ENCODE measurements at regions not wholly inside any gene's neighbourhood (a gene's known extent, or its start where the extent isn't known, plus 50 kb on each side); places are given as distances from the start of the nearest gene placed in this dataset.

- Histone ChIP-seq H3K9me3 (ENCODE audit: low read depth) (no peaks in the 10 kb centered on the region), H3K4me3 (no peak overlapping the region), H3K27me3 (no peaks in the 10 kb centered on the region), H3K36me3 (no peaks in the 10 kb centered on the region), H3K4me1 (ENCODE audit: low read depth) (no peaks in the 10 kb centered on the region), H3K27ac (no peak overlapping the region)
- DNase-seq (ENCODE audit: low read depth in 1 of 2, low spot score in 1 of 2), result no peak
- no peak for TF ChIP-seq CTCF (IDR thresholded peaks at IDR 0.05; ENCODE audit: low read depth, low read length)
Observed at GRCh38 chr1:68585351-68585750, 88.5 kb upstream of the DEPDC1 start.

GRCh38 chr1:68586766-68587165 is 89.9 kb upstream of the DEPDC1 start:
- Histone ChIP-seq H3K27me3 (no peaks in the 10 kb centered on the region), H3K27ac (no peak overlapping the region), H3K4me3 (no peak overlapping the region), H3K4me1 (ENCODE audit: low read depth) (no peaks in the 10 kb centered on the region), H3K9me3 (ENCODE audit: low read depth) (no peaks in the 10 kb centered on the region), H3K36me3 (no peaks in the 10 kb centered on the region)
- TF ChIP-seq CTCF (IDR thresholded peaks at IDR 0.05; ENCODE audit: low read depth, low read length), result no peak
- DNase-seq (ENCODE audit: low read depth in 1 of 2, low spot score in 1 of 2), result no peak

- Histone ChIP-seq H3K27me3 (no peaks in the 10 kb centered on the region), H3K36me3 (no peaks in the 10 kb centered on the region), H3K27ac (no peak overlapping the region), H3K4me1 (ENCODE audit: low read depth) (no peaks in the 10 kb centered on the region), H3K9me3 (ENCODE audit: low read depth) (no peaks in the 10 kb centered on the region), H3K4me3 (no peak overlapping the region)
- no peak for TF ChIP-seq CTCF (IDR thresholded peaks at IDR 0.05; ENCODE audit: low read depth, low read length)
- no peak for DNase-seq (ENCODE audit: low read depth in 1 of 2, low spot score in 1 of 2)
Observed at GRCh38 chr1:68588304-68588703, 91.4 kb upstream of the DEPDC1 start.

- no peak for TF ChIP-seq CTCF (IDR thresholded peaks at IDR 0.05; ENCODE audit: low read depth, low read length)
- DNase-seq (ENCODE audit: low read depth in 1 of 2, low spot score in 1 of 2), result no peak
- H3K9me3 ChIP-seq (ENCODE audit: low read depth), result no peaks in the 10 kb centered on the region
Observed at GRCh38 chr1:68590473-68590872, 93.6 kb upstream of the DEPDC1 start.

GRCh38 chr1:68594851-68595250 is 98.0 kb upstream of the DEPDC1 start:
- Histone ChIP-seq H3K36me3 (no peaks in the 10 kb centered on the region), H3K27ac (no peak overlapping the region), H3K4me3 (no peak overlapping the region), H3K9me3 (ENCODE audit: low read depth) (no peaks in the 10 kb centered on the region), H3K27me3 (no peaks in the 10 kb centered on the region), H3K4me1 (ENCODE audit: low read depth) (no peaks in the 10 kb centered on the region)
- TF ChIP-seq CTCF (IDR thresholded peaks at IDR 0.05; ENCODE audit: low read depth, low read length), result no peak
- peak in 1 of 2 donors; percentile 1 for DNase-seq (ENCODE audit: low read depth in 1 of 2, low spot score in 1 of 2)

More at GRCh38 chr1:68590473-68590872, 93.6 kb upstream of the DEPDC1 start:
- Histone ChIP-seq H3K27ac (no peak overlapping the region), H3K4me1 (ENCODE audit: low read depth) (no peaks in the 10 kb centered on the region), H3K27me3 (no peaks in the 10 kb centered on the region), H3K36me3 (no peaks in the 10 kb centered on the region), H3K4me3 (no peak overlapping the region)

Data from cardiac muscle cell (in vitro differentiated cells and primary cell).